NCI-H128 (cell line): ENCODE measurements at regions not wholly inside any gene's neighbourhood (a gene's known extent, or its start where the extent isn't known, plus 50 kb on each side); places are given as distances from the start of the nearest gene placed in this dataset.

Experiments used
- DNase-seq: peaks from one replicate; lab custom pipeline; 2025; ENCODE audit not compliant: unreplicated experiment; lab: John Stamatoyannopoulos, UW

DNA sequence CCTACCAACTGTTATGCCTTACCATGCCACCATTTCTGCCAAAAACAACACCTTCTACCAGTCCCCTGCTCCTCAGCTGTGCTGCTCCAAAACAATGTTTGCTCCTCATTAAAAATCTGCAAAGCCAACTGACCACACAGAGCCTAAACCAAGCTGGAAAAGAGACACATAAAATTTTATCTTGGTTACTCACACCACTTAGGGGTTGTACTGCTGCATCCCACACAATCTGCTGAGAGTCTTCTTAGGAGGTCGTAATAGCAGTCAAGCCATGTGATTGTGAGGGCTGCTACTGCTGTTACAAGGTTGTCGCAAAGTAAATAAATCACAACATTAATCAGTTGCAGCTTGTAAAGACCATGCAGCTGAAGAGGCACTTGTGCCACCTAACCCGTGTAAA, 607.4 kb upstream of the FAM241A start:
- DNase-seq = no peak

DNA sequence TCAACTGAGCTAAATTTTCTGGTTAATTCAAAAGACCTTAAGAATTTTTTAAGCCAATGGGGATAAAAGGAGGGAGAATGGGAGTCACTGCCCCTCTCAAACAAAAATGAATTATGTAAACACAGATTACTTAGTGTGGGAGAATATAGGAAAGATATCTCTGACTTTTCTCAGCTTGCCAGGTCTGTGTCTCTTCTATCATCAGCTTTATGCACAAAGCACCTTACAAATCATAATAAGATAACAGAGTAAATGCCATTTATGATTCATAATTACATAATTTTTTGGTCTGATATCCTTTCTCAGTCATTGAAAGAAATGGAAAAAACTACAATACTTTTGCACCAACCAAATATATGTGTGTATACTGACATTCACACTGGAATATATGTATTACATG, 604.6 kb upstream of the FAM241A start:
- DNase-seq = no peak

DNA sequence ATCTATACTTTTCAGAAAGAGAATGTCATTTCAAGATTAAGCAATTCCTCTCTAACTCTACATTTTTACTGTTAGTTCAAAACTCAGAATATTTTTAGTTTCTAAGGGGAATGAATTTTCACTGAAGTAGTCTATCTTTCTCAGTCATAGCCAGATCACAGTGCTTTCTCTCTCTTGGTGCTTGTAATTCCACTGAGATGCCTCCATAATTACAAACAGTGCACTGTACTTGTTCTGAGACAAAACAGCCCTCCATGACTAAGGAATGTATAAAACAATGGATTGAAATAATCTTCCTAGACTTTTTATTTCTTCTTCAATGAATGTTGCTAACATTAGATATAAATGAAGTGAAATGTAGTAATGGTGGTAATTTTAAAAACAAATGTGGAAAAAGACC, 603.2 kb upstream of the FAM241A start:
- DNase-seq = no peak

DNA sequence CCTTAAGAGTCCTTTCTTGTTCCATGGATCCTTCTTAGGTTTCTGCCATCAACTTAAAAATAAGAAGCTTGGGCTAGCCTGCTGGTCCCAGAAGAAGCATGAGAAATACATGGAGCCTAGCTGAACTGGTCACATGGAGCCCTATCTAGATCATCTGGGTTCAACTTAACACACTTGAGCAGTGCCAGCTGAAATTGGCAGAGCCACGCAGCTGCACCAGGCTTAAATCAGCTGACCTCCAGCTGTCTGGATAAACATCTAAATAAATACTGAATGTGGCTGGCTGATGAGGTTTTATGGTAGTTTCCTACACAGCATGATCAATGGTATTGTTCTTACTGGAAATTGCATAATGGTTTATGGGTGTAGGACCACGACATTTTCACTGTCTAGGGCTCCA, 598.4 kb upstream of the FAM241A start:
- no peak for DNase-seq

DNA sequence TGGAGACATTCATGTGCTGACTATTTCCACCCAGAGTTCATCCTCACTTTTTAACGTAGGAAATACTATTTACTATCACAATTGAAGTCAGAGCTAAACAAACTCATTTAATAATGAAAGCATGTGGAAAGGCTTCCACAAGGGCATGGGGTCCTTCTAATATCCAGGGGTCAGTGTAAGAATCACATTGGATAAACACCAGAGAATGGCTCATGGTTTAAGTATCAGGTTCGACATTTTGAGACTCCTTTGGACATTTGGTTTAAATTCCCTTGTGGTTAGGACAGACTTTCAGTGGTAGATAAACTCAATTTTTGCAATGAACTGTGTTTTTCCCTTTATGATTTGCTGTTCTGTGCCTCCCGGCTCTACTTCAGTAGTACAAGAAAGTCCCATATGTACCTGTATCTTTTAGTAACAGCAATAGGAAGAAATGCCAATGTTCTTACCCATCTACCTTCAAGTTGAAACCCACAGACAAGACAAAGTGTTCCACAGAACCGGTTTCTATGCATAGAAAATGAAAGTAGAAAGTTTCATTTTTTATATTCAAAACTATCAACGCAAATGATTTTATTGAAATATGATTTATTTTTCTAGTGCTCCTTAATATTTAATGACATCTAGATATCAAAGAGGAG, 589.0 kb upstream of the FAM241A start:
- DNase-seq = no peak

DNA sequence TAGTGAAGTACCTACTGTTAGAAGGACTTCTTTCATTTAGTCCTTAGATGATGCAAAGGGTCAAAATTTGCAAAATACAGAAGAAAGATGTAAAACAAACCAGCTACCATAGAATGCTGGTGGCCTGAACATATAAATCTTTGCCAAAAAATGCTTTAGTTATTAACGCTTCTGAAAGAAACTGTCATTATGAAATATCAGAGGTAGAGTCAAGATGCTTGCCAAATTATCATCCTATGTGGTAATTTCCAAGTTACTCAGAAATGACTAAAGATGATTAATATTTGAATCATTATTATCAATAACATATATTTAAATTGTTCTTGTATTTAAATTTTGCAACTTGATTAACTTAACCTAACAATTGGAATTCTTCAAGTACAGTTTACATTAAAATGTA, 588.4 kb upstream of the FAM241A start:
- DNase-seq = no peak

GRCh38 chr4:111562826-111563225, 582.4 kb upstream of the FAM241A start:
- DNase-seq = no peak

DNA sequence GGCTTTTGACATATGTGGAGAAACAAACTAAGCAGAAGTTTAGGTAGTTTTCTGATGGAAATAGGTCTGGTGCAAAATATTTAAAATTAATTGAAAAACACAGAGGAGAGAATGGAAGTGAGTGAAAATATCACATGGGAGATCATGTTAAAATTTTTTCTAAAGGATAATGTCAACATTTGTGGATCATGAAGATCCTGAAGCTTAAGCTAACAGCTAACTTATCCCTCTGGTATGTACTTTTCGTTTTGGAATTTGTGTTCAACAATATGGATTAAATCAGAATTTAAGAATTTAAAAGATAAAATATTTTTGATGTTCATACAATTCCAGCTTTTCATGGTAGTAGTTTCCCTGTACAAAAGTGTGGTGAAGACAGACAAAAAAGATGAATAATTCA, 572.8 kb upstream of the FAM241A start:
- DNase-seq = no peak

GRCh38 chr4:111573386-111573785, 571.9 kb upstream of the FAM241A start:
- DNase-seq = no peak

DNA sequence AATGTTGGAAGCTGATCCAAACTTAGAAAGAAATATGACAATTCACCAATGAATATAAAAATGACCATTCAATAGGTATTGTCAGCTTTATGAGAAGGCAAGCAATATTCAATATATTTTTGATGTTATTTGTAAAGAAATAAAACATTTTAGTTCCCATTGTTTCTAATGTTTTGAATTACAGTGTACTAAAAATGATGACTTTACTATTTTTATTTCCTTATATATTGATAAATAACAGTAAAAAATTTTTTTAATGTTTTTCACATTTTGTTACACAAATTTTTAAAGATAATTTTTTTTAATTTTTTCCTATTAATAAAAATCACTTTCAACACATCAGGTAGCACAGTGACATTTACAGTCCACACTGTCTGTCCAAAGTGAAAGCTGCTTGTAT, 565.5 kb upstream of the FAM241A start:
- DNase-seq = no peak

DNA sequence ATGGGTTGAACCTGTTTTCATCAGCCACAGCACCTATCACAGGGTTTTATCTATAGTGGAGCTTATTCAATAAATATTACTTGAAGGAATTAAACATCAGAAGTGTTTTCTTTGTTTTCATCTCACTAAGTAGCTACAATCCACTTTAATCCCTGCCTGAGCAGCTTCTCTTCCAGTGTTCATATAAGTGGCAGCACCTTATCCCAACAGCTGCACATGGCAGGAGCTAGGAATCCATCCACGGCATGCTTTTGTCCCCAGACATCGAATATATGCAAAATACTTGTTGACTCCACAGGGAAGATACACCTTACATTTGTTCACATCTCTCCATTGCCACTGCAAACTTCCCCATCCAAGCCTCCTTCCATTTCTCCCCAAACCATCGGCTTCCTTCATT, 549.8 kb upstream of the FAM241A start:
- DNase-seq = no peak

- no peak for DNase-seq
Observed at GRCh38 chr4:111596491-111596890, 548.8 kb upstream of the FAM241A start.

- DNase-seq = no peak
Observed at GRCh38 chr4:111601671-111602070, 543.6 kb upstream of the FAM241A start.

DNA sequence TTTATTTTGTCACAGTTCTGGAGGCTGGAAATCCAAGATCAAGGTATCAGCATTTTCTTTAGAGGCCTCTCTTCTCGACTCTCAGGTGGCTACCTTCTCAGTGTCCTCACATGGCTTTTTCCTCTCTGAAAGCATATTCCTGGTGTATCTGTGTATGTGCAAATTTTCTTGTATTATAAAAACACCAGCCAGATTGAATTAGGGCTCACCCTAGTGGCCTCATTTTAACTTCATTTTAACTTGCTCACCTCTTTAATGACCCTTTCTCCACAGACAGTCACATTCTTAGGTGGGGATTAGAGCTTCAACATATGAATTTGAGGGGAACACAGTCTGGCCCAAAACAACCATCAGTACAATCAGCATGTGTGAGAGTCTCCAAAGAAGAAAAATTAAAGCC, 542.4 kb upstream of the FAM241A start:
- no peak for DNase-seq

- DNase-seq = no peak
Observed at GRCh38 chr4:111605111-111605510, 540.1 kb upstream of the FAM241A start.

GRCh38 chr4:111610681-111611080, 534.6 kb upstream of the FAM241A start:
- no peak for DNase-seq

DNA sequence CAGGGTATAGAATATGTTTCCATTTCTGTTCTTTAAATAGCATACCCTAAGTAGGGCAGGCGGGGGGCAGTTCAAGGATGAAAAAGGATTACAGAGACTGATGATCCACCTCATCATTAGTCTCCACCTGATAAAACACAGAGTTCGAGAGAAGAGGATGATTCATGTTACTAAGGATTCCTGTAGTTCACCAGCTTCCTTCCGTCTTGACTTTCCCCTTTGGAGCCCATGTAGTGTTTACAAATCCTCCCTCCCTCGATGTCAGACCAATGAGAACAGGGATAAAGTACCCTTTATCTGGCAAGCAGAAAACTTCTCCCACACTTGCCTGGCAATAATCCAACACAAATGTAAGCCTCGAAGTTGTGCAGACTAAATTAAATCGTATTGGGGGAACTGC, 526.3 kb upstream of the FAM241A start:
- no peak for DNase-seq

GRCh38 chr4:111628437-111628836, 516.8 kb upstream of the FAM241A start:
- DNase-seq = no peak

DNA sequence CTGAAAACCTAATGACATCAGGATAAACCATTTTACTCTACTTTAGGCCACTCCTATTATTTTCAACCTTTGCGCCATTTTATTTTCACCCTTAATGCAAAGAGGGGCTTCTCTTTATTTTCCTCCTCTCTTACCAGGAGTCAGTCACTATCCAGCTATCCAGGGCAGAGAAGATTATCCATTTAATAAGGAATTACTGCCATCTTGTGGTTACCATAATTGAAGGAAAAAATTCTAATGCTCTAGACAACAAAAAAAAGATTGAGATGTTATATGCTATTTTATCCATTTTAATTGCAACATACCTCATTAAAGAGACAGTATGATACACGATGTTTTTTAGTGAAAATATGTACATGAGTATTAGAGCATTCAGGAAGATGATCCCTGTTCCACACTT, 514.5 kb upstream of the FAM241A start:
- no peak for DNase-seq

- no peak for DNase-seq
Observed at GRCh38 chr4:111631215-111631999, 513.8 kb upstream of the FAM241A start.

GRCh38 chr4:111632641-111633151, 512.6 kb upstream of the FAM241A start:
- DNase-seq = no peak

DNA sequence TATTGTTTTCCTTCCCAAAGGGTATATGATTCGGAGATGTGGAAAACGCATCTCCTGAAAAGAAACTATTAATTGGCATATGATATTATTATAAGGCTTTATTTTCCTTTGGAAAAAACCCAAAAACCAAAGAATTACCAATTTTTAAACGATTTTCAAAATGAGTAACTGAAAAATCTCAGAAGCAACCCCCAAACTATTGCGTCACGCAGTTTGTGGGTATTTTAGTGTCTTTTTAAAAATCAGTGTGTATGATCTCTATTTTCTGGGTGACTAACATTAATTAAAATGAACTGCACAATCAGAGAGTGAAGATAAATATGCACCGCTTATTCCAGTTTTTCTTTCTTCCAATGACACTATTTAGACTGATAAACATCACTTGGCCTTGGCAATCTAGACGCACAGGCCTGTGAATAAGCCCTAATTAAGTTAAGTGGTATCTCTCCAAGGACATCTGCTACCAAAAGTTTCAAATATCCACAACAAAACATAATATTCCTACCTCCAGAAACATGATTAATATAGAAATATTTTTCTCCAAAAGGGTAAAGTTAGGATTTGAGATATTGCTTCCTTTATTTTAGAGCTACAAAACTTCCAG, 511.5 kb upstream of the FAM241A start:
- DNase-seq = no peak
